Stimulated activated CD4-positive, alpha-beta T cell treated with anti-CD3 and anti-CD28 coated beads, Interleukin-12 subunit alpha, Interleukin-12 subunit beta, amount 100 ng/mL, for 48 hours (primary cell): ENCODE measurements at regions not wholly inside any gene's neighbourhood (a gene's known extent, or its start where the extent isn't known, plus 50 kb on each side); places are given as distances from the start of the nearest gene placed in this dataset.
"Not testable (repeated sequence)": the region's sequence is repeated elsewhere in the genome, so short reads cannot be mapped to it uniquely, and the experiment has no call there.

Experiments used
- DNase-seq, 3 donors: peaks; one replicate each; pipeline ENCODE4 v3.0.0-alpha.2; 2020; ENCODE audit warnings: low read depth in 2 of 3, low spot score in 1 of 3

DNA sequence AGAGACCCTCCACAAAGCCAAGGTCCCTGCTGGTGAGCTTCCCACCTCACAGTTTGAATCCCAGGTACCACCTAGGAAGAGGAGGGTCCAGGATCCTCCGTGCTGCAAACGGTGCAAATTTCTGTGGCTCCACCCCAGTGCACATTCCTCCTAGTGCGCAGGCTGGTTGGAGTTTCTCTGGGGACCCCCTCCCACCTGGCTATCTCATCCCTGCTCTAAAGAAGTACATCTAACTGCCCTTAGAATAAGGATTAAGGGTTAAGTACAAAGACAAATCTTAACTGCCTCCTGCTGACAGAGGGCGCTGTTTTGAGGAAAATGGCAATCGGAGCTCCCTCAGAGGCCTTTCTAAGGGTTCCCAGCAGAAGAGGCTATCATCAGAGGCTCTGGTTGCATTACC lies 109.6 kb upstream of the FSIP2 start:
- peak in 1 of 3 donors; percentile 0 for DNase-seq

DNA sequence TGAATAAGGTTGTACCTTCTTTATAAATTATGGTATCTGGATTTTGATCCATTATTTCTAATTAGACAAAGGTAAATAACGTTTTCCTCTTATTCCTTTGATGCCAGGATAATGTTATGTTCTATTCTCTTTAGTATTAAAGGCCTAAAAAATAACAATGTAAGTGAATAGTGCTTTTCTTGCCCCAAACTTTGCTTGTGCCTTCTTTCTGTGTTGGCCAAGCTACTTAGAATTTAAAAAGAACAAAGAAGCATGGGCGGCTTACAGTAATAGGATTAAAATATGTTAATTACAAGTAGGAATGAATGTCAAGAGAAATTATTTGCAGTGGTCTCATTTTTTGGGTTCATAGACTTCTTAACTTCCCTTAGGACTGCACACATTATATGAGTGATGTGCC lies 105.0 kb upstream of the FSIP2 start:
- no peak for DNase-seq

DNA sequence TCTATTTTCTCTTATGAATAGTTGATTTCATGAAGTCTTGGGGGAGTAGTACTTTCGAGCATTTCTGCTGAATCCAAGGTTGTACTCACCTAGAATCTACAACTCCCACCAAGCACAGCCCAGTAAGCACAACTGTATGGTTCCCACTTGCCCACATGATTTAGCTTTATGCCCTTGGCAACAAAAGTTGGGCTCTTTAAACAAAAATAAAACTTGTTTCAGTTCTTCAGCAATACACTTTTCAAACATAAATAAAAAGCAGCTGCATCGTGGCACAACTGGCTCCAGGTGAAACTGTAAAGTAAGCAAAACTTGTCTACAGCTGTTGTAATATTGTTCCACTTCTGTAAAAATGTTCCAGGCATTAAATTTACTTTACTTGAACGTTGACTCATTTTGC lies 99.8 kb upstream of the FSIP2 start:
- no peak for DNase-seq

DNA sequence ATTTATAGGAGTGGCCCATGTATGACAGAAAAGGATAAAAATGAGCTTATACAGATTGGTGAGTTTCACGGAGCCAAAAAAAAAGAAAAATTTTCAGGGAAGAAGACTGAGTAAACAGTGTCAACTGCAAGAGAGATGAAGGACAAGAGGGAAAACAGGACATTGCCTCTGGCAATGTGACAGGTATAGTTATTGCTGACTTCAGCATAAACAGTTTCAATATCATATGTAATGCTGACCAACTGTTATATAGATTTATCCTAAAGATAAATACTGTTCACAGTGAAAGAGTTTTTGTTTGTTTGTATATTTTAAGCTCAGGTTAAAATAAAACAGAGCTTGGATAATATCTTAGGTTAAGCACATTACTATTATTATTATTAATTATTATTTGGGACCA lies 98.0 kb upstream of the FSIP2 start:
- DNase-seq = no peak

DNA sequence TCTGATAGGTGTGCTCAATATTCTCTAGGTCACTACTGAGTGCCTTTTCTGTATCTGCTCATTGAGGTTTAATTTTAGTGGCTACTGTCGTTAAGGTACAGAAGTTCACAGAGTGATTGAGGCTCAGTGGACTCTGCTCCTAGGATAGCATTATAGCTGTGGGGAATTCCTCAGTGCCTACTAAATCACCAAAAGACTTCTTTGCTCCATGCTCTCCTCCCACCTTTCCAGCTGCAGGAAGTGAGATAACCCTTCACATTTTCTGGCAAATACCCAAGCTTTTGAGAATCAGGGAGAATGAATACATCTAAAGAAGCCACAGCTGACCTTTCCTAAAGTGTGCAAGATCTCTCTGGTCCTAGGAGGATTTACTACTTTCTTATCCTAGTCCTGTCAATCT lies 95.2 kb upstream of the FSIP2 start:
- no peak for DNase-seq

DNA sequence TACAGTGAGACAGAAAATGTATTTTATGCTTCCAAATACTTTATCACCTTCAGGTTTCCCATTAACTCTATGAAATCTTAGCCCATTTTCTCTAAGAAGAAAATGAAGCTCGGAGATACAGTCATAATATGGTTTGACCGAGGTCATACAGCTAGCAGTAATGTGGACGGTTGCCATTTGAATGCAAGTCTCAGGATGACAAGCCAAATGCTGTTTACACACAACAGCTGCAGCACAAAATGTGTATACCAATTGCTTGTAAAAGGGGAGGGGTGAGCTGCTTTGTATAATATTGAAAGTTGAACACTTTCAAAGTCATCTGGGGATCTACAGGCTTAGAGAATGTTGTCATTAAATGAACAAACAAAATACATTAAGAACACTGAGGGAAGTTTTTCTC lies 93.8 kb upstream of the FSIP2 start:
- DNase-seq = no peak

DNA sequence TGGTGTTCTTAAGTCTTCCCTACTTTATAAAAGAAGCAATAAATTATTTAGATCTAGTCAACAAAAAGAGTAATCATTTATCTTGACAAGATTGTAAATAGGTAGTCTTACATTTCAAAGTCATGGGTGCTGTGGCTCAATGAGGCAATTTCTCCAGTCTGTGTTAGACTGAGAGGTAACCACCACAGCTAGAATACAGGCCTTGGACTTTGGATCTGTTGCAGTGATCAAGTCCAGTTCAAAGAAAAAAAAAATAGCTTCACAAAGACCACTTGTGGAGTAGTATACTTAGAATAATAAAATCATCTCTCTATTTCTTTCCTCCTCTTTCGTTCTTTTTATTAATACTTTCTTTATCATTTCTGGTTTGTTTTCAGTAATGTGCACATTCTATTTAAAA lies 93.1 kb upstream of the FSIP2 start:
- no peak for DNase-seq

DNA sequence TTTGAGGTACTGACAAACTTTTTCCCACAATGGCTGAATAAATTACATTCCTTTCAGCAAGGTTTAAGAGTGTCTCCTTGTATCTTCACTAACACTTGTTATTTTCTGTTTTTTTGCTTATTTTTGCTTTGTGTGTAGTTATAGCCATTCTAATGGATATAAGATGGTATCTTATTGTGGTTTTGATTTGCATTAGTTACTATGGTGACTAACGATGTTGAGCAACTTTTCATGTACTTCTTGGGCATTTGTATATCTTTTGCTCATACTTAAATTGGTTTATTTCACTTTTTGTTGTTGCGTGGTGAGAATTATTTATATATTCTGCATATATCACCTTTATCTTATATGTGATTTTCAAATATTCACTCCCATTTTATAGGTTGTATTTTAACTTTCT lies 79.9 kb upstream of the FSIP2 start:
- DNase-seq = no peak

DNA sequence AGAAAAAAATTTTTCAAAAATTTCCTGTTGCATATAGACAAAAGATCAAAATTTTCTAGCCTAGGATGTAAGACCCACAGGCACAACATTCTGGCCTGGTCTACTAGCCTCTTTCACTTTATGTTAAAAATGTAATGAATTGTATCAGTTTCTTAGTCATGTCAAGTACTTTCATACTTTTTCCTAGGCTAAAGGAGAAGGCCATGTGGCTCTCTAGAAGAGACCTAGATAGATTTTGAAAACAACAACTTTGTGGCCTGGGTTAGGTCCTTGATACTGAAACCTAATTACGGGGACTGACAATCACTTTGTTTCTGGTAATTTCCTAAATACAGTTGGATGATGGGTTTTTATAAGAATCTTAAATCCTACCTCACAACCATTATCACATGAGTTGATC lies 74.8 kb upstream of the FSIP2 start:
- DNase-seq = no peak

DNA sequence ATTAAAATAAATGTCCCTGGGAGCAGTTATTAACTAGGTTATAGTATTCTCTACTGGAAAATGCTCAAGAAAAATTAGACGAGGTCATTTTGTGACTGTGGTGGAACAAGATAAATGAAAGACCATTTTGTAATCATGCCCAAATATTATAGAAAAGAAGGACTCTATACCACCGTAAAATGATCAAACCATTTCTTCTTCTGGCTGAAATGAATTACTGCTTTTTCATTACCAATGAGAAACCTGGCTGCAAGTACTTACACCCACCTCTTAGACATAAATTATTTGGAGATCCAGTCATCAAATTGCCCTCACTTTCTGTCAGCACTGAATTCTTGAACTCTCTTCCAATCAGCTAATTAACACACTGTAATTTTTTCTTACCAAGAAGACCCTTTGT lies 74.2 kb upstream of the FSIP2 start:
- DNase-seq = no peak

DNA sequence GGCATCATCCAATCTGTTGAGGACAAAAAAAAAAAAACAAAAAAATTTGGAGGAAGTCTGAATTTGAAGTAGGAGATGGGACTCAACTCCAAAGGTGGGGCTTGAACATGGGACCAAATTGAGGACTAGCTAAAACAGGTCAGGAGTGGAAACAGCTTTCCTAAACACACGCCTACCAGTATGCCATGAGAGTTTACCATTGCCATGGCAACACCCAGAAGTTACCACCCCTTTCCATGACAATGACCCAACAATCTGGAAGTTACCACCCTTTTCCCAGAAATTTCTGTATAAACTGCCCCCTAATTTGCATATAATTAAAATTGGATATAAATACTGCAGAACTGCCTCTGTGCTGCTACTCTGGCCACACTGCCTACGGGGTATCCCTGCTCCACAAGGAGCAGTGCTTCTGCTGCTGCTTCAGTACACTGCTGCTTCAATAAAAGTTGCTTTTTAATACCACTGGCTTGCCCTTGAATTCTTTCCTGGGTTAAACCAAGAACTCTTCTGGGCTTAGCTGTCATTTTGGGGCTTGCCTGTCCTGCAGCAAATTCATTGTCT lies 73.3 kb upstream of the FSIP2 start:
- no peak for DNase-seq

DNA sequence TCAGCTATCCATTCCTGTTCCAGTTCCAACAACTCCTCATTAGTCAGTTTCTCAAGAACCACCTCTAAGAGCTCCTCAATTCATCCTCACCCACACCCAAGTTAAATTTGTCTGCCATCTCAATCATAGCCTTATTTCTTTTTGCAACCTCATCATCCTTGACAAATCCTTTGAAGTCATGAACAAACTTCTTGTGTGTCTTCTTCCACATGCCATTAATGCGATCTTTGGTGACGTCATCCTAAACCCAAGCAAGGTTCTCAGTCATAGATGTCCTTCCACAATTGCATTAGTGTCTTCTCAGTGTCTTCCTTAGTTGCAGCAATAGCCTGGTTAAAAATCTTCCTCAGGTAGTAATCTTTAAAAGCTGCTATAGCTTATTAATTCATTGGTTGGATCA lies 71.2 kb upstream of the FSIP2 start:
- no peak for DNase-seq

DNA sequence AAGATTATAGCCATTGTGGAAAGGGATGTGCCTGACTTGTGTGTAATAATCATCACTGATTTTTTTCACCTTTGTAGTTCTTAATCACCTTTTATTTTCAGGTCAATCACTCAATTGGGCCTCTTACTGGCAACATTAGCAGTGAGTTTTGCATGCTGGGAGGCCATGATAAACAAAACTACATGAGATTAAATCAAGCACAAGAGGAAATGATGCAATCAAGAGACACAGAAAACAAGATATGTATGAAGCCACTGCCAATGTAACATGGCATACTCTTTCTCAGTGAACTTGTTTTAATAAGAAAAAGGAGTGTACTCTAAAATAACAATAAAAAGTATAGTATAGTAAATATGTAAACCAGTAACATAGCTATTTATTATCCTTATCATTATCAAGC lies 69.9 kb upstream of the FSIP2 start:
- DNase-seq = no peak

DNA sequence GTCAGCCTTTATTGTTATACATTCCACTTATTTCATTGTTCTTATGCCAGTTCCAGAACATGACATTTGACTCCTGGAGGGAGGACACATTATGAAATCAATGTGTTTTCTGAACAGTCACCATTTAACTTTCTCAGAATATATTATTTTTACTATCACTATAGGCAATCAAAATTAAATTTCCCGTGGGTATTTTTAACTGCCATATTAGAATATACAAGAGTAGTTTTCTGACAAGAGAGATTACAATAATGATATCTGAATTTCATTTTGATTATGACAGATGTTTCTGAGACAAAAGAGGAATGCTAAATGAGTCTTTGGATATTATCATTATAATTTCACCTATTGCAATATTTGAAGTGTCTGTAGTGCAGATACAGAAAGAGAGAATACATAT lies 64.4 kb upstream of the FSIP2 start:
- no peak for DNase-seq

DNA sequence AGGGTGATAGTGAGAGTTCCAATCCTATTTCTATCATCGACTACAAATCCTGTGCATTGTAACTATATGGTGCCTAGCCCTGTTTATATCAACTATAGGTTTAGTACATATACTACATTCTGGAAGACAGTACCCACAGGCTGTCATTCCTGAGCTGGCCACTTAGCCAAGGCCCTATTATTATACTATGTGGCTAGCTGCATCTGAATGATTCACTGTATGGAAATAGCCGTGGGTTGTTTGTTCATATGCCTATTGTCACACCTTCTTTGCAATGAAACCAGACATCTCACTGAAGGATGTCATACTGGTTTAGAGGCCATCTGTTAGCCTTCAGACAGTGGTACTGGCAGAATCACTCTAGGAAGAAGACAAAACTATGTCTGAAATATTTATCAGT lies 62.3 kb upstream of the FSIP2 start:
- no peak for DNase-seq

DNA sequence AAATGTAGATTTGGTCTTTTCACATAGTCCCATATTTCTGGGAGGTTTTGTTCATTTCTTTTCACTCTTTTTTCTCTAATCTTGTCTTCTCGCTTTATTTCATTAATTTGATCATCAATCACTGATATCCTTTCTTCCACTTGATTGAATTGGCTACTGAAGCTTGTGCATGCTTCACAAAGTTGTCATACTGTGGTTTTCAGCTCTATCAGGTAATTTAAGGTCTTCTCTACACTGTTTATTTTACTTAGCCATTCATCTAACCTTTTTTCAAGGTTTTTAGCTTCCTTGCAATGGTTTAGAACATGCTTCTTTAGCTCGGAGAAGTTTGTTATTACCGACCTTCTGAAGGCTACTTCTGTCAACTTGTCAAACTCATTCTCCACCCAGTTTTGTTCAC lies 51.6 kb upstream of the FSIP2 start:
- DNase-seq = not testable (repeated sequence)

DNA sequence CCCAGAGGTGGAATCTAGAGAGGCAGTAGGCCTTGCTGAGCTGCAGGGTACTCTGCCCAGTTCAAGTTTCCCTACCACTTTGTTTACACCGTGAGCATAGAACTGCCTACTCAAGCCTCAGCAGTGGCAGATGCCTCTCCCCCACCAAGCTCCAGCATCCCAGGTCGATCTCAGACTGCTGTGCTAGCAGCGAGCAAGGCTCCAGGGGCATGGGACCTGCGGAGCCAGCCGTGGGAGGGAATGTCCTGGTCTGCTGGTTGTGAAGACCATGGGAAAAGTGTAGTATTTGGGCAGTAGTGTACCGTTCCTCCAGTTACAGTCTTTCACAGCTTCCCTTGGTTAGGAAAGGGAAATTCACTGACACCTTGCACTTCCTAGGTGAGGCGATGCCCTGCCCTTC lies 50.6 kb upstream of the FSIP2 start:
- DNase-seq = no peak
